Osteocyte (in vitro differentiated cells): ENCODE measurements at regions not wholly inside any gene's neighbourhood (a gene's known extent, or its start where the extent isn't known, plus 50 kb on each side); places are given as distances from the start of the nearest gene placed in this dataset.

ENCODE experiments used
- DNase-seq: peaks from one replicate; pipeline ENCODE4 v3.0.0; 2021; ENCODE audit warnings: mixed read lengths; ENCODE audit not compliant: unreplicated experiment; ENCODE audit errors: extremely low spot score
- H3K27ac Mint-ChIP-seq: one replicate; pipeline ENCODE4 v1.8.0; 2021; ENCODE audit warnings: mild to moderate bottlenecking, mixed read lengths; ENCODE audit not compliant: unreplicated experiment
- H3K27me3 Mint-ChIP-seq: one replicate; pipeline ENCODE4 v1.8.0; 2021; ENCODE audit warnings: mixed read lengths; ENCODE audit not compliant: unreplicated experiment
- H3K36me3 Mint-ChIP-seq: one replicate; pipeline ENCODE4 v1.8.0; 2021; ENCODE audit warnings: mixed read lengths; ENCODE audit not compliant: unreplicated experiment
- H3K4me1 Mint-ChIP-seq: one replicate; pipeline ENCODE4 v1.8.0; 2021; ENCODE audit warnings: mixed read lengths; ENCODE audit not compliant: unreplicated experiment
- H3K4me3 Mint-ChIP-seq: one replicate; pipeline ENCODE4 v1.8.0; 2021; ENCODE audit warnings: mild to moderate bottlenecking, moderate library complexity, mixed read lengths; ENCODE audit not compliant: unreplicated experiment
- H3K9me3 Mint-ChIP-seq: one replicate; pipeline ENCODE4 v1.8.0; 2021; ENCODE audit warnings: mixed read lengths; ENCODE audit not compliant: unreplicated experiment
- TF ChIP-seq, protein P1 (sequence below): fragments of 200-600 bp; sonication (generic); IDR thresholded peaks from 2 replicates; pipeline ENCODE4 v1.5.0; 2021; ENCODE audit warnings: antibody characterized with exemption, mild to moderate bottlenecking, moderate library complexity

DNA sequence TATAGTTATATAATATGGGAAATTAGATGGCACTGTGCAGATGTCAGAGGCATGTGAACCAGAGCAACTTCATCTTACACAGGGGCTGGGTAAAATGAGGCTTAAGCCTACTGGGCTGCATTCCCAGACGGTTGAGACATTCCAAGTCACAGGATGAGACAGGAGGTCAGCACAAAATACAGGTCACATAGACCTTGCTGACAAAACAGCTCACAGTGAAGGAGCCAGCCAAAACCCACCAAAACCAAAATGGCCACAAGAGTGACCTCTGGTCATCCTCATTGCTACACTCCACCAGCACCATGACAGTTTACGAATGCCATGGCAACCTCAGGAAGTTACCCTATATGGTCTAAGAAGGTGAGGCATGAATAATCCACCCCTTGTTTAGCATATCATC, 479.4 kb downstream of the TLR4 start:
- H3K4me3 Mint-ChIP-seq = no peak overlapping the region
- no peak overlapping the region for H3K27ac Mint-ChIP-seq
- H3K4me1 Mint-ChIP-seq = no peaks in the 10 kb centered on the region
- TF ChIP-seq, protein P1, sequence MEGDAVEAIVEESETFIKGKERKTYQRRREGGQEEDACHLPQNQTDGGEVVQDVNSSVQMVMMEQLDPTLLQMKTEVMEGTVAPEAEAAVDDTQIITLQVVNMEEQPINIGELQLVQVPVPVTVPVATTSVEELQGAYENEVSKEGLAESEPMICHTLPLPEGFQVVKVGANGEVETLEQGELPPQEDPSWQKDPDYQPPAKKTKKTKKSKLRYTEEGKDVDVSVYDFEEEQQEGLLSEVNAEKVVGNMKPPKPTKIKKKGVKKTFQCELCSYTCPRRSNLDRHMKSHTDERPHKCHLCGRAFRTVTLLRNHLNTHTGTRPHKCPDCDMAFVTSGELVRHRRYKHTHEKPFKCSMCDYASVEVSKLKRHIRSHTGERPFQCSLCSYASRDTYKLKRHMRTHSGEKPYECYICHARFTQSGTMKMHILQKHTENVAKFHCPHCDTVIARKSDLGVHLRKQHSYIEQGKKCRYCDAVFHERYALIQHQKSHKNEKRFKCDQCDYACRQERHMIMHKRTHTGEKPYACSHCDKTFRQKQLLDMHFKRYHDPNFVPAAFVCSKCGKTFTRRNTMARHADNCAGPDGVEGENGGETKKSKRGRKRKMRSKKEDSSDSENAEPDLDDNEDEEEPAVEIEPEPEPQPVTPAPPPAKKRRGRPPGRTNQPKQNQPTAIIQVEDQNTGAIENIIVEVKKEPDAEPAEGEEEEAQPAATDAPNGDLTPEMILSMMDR = no peak
- no peaks in the 10 kb centered on the region for H3K27me3 Mint-ChIP-seq
- no peak for DNase-seq
- no peaks in the 10 kb centered on the region for H3K9me3 Mint-ChIP-seq
- H3K36me3 Mint-ChIP-seq = no peaks in the 10 kb centered on the region

DNA sequence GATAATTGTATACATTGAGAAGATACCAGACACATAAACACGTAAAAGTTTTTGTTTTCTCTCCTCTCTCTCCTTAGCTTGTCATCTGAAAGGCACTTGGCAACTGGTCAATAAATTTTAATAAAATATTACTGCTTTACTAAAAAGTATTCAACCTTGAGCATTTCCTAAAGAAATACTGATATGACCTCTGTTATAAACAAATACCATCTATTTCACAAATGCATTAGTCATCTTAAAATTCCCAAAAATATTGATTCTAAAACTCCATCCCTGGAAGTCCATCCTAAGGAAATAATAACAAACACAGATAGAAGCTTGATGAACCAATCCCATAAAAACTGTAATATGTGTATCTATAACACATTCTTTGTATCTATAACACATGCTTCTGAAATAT, 483.2 kb downstream of the TLR4 start:
- Mint-ChIP-seq H3K4me3 (no peak overlapping the region), H3K27ac (no peak overlapping the region), H3K27me3 (no peaks in the 10 kb centered on the region), H3K9me3 (peaks cover 3% of the 10 kb centered on the region), H3K36me3 (no peaks in the 10 kb centered on the region), H3K4me1 (no peaks in the 10 kb centered on the region)
- TF ChIP-seq, protein P1 = no peak
- no peak for DNase-seq

DNA sequence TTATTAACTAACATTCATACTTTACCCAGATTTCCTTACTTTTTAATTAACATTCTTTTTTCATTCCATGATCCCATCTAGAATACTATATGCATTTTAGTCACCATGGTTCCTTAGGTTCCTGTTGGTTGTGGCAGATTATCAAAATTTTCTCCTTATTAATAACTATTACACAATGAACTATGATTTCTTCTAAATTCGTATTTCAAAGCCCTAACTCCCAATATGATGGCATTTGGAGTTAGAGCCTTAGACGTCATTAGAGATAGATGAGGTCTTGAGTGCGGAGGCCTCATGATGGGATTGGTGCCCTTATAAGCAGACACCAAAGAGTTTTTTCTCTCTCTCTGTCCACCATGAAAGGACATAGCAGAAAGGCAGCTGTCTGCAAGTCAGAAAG, 485.4 kb downstream of the TLR4 start:
- Mint-ChIP-seq H3K27me3 (no peaks in the 10 kb centered on the region), H3K36me3 (no peaks in the 10 kb centered on the region), H3K9me3 (peaks cover 3% of the 10 kb centered on the region), H3K4me1 (no peaks in the 10 kb centered on the region), H3K4me3 (no peak overlapping the region), H3K27ac (no peak overlapping the region)
- TF ChIP-seq, protein P1 = no peak
- DNase-seq = no peak

DNA sequence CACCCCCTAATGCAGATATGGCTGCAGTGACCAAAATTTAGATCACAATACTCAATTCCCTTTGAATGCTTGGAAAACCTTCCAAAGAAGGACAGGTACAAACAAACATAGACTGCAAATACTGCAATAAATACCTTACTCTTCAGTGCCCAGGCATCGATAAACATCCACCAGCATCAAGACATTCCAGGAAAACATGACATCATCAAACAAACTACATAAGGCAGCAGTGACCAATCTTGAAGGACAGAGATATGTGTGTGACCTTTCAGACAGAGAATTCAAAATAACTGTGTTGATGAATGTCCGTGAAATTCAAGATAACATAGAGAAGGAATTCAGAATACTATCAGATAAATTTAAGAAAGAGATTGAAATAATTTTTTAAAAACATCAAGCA, 488.6 kb downstream of the TLR4 start:
- no peak overlapping the region for H3K4me3 Mint-ChIP-seq
- no peaks in the 10 kb centered on the region for H3K27me3 Mint-ChIP-seq
- H3K9me3 Mint-ChIP-seq = peaks cover 22% of the 10 kb centered on the region
- no peaks in the 10 kb centered on the region for H3K4me1 Mint-ChIP-seq
- no peaks in the 10 kb centered on the region for H3K36me3 Mint-ChIP-seq
- TF ChIP-seq, protein P1 = no peak
- DNase-seq = no peak
- no peak overlapping the region for H3K27ac Mint-ChIP-seq

DNA sequence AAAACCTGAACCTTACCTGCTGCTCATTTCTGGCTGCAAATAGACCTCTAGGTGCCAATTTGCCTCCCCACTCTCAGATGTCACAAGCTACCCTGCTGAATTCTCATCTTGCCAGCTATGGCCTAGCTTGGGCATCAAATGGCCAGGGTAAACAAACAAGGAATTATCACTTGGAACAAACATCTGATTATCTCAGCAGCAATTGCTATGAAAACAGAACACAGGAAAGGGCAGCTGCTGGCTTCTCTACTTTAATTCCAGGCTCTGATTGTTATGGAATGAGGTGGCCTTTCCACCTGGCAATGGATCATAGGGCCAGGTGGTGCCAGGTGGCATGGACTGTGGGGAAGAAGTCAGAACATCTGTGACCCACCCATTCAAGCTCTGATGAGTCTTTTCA, 505.1 kb downstream of the TLR4 start:
- TF ChIP-seq, protein P1 = no peak
- H3K9me3 Mint-ChIP-seq = peaks cover 15% of the 10 kb centered on the region
- no peaks in the 10 kb centered on the region for H3K36me3 Mint-ChIP-seq
- no peak overlapping the region for H3K4me3 Mint-ChIP-seq
- no peak overlapping the region for H3K27ac Mint-ChIP-seq
- no peaks in the 10 kb centered on the region for H3K27me3 Mint-ChIP-seq
- H3K4me1 Mint-ChIP-seq = no peaks in the 10 kb centered on the region
- DNase-seq = no peak
